HEK293T (cell line): ENCODE measurements at regions not wholly inside any gene's neighbourhood (a gene's known extent, or its start where the extent isn't known, plus 50 kb on each side); places are given as distances from the start of the nearest gene placed in this dataset.

ENCODE experiments used
- BHLHE40 ChIP-seq: fragments of 450-650 bp; IDR thresholded peaks from 2 replicates; pipeline ENCODE4 v1.6.1; 2016; ENCODE audit warnings: mild to moderate bottlenecking, moderate library complexity, borderline replicate concordance
- FOXA1 ChIP-seq: fragments of 450-650 bp; IDR thresholded peaks from 2 replicates; pipeline ENCODE4 v1.6.1; 2016; ENCODE audit warnings: mild to moderate bottlenecking
- FOXK2 ChIP-seq: fragments of 450-650 bp; IDR thresholded peaks from 2 replicates; pipeline ENCODE4 v1.6.1; 2016; ENCODE audit warnings: mild to moderate bottlenecking
- FOXM1 ChIP-seq: fragments of 450-650 bp; IDR thresholded peaks from 2 replicates; pipeline ENCODE4 v1.6.1; 2017; ENCODE audit warnings: mild to moderate bottlenecking, borderline replicate concordance
- LEF1 ChIP-seq: fragments of 450-650 bp; IDR thresholded peaks from 2 replicates; pipeline ENCODE4 v1.6.1; 2017; ENCODE audit warnings: mild to moderate bottlenecking, borderline replicate concordance
- NFRKB ChIP-seq: fragments of 450-650 bp; IDR thresholded peaks from 2 replicates; pipeline ENCODE4 v1.6.1; 2016; ENCODE audit warnings: mild to moderate bottlenecking, moderate library complexity
- PKNOX1 ChIP-seq: fragments of 450-650 bp; IDR thresholded peaks from 2 replicates; pipeline ENCODE4 v1.6.1; 2016
- SP1 ChIP-seq: fragments of 450-650 bp; IDR thresholded peaks from 2 replicates; pipeline ENCODE4 v1.6.1; 2017
- SUZ12 ChIP-seq: fragments of 450-650 bp; IDR thresholded peaks from 2 replicates; pipeline ENCODE4 v1.6.1; 2016; ENCODE audit warnings: mild to moderate bottlenecking
- TARDBP ChIP-seq: fragments of 450-650 bp; IDR thresholded peaks from 2 replicates; pipeline ENCODE4 v1.6.1; 2016

GRCh38 chr13:107413005-107413404 lies 802.3 kb downstream of the LIG4 start:
- TF ChIP-seq SP1 (no peak), SUZ12 (no peak), LEF1 (no peak), BHLHE40 (no peak), FOXA1 (no peak), TARDBP (no peak), NFRKB (no peak), FOXK2 (no peak), FOXM1 (no peak), PKNOX1 (no peak)
